DOHH2 (cell line): ENCODE measurements at regions not wholly inside any gene's neighbourhood (a gene's known extent, or its start where the extent isn't known, plus 50 kb on each side); places are given as distances from the start of the nearest gene placed in this dataset.

ENCODE experiments used
- CTCF ChIP-seq: fragments of 200-600 bp; sonication (generic); IDR thresholded peaks from one replicate; pipeline ENCODE4 v1.5.1; 2014; ENCODE audit warnings: antibody characterized with exemption, mild to moderate bottlenecking, low read depth, low read length; ENCODE audit not compliant: poor library complexity, severe bottlenecking
- EZH2phosphoT487 ChIP-seq: fragments of 200-600 bp; sonication (generic); IDR thresholded peaks from 2 replicates; pipeline ENCODE4 v1.6.1; 2017; ENCODE audit warnings: borderline replicate concordance, mild to moderate bottlenecking, antibody characterized with exemption, low read length, moderate library complexity, mixed read lengths

- TF ChIP-seq CTCF (no peak), EZH2phosphoT487 (no peak)
Observed at GRCh38 chr2:67544286-67544685, 147.2 kb downstream of the ETAA1 start.
